ENCODE measurements at regions not wholly inside any gene's neighbourhood (a gene's known extent, or its start where the extent isn't known, plus 50 kb on each side); places are given as distances from the start of the nearest gene placed in this dataset.
"Not testable (repeated sequence)": the region's sequence is repeated elsewhere in the genome, so short reads cannot be mapped to it uniquely, and the experiment has no call there.

- intact Hi-C loops (cut with micrococcal nuclease) = no loop called here
- H3K27me3 Mint-ChIP-seq = peaks cover 3% of the 10 kb centered on the region
- peaks cover 17% of the 10 kb centered on the region for H3K9me3 Mint-ChIP-seq
- DNase-seq = no peak
- no peaks in the 10 kb centered on the region for H3K4me1 Mint-ChIP-seq
- H3K27ac Mint-ChIP-seq = no peak overlapping the region
- no peaks in the 10 kb centered on the region for H3K36me3 Mint-ChIP-seq (ENCODE audit: low read depth)
- no peak overlapping the region for H3K4me3 Mint-ChIP-seq
Observed at GRCh38 chr4:78704317-78704716, 71.8 kb upstream of the BMP2K start.

DNA sequence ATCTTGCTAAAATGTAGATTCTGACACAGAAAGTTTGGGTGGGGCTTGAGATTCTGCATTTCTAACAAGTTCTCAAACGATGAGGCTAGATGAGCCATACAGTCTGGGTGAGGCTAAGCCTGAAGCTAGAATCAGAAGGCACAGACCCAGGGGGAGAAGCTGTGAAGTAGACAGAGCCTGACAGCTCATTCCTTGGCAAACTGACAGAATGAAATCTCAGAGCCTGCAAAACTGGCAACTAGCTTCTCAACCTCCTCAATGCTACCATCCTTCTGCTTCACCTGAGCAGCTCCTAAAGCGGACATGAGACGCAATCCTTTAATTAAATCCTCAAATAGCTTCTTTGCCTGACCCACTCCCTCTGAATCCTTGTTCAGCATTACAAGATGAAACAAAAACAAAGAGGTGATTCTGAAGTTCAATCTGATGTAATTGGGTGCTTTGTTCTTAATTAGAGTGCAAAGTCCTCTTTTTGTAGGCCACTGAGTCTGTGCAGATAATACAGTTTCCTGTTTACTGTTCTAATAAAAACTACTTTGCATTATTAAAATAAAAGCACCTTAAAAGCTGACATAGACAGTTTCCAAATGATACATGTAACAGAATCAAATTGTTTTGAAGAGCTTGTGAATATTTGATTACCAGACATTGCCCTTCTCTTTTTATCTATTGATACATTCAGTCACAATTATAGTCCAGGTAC lies 71.0 kb upstream of the BMP2K start:
- H3K4me3 Mint-ChIP-seq = no peak overlapping the region
- peaks cover 17% of the 10 kb centered on the region for H3K9me3 Mint-ChIP-seq
- H3K27me3 Mint-ChIP-seq = peaks cover 3% of the 10 kb centered on the region
- no peak overlapping the region for H3K27ac Mint-ChIP-seq
- no peaks in the 10 kb centered on the region for H3K4me1 Mint-ChIP-seq
- no peak for DNase-seq
- intact Hi-C loops (cut with micrococcal nuclease) = no loop called here
- H3K36me3 Mint-ChIP-seq (ENCODE audit: low read depth) = no peaks in the 10 kb centered on the region

- H3K36me3 Mint-ChIP-seq (ENCODE audit: low read depth) = no peaks in the 10 kb centered on the region
- no peak overlapping the region for H3K27ac Mint-ChIP-seq
- peaks cover 3% of the 10 kb centered on the region for H3K27me3 Mint-ChIP-seq
- no peak for DNase-seq
- peaks cover 17% of the 10 kb centered on the region for H3K9me3 Mint-ChIP-seq
- no peaks in the 10 kb centered on the region for H3K4me1 Mint-ChIP-seq
- intact Hi-C loops (cut with micrococcal nuclease) = no loop called here
- no peak overlapping the region for H3K4me3 Mint-ChIP-seq
Observed at GRCh38 chr4:78706302-78706701, 69.8 kb upstream of the BMP2K start.

GRCh38 chr4:78707268-78707667 lies 68.9 kb upstream of the BMP2K start:
- Mint-ChIP-seq H3K27me3 (peaks cover 3% of the 10 kb centered on the region), H3K9me3 (peaks cover 15% of the 10 kb centered on the region), H3K36me3 (ENCODE audit: low read depth) (no peaks in the 10 kb centered on the region), H3K27ac (no peak overlapping the region), H3K4me1 (no peaks in the 10 kb centered on the region), H3K4me3 (no peak overlapping the region)
- intact Hi-C loops (cut with micrococcal nuclease) = no loop called here
- no peak for DNase-seq

DNA sequence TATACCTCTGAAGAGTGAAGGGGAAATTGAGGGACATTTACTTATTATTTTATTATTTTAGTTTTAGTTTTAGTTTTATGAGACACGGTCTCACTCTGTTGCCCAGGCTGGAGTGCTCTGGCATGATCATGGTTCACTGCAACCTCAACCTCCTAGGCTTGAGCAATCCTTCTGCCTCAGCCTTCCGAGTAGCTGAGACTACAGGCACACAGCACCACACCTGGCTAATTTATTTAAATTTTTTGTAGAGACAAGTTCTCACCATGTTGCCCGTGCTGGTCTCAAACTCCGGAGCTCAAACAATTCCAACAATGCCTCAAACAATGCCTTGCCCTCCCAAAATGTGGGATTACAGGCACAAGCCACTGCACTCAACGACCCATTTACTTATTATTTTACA lies 68.4 kb upstream of the BMP2K start:
- intact Hi-C loops (cut with micrococcal nuclease) = no loop called here
- Mint-ChIP-seq H3K4me1 (no peaks in the 10 kb centered on the region), H3K36me3 (ENCODE audit: low read depth) (no peaks in the 10 kb centered on the region), H3K27ac (no peak overlapping the region), H3K4me3 (no peak overlapping the region), H3K27me3 (no peaks in the 10 kb centered on the region), H3K9me3 (peaks cover 10% of the 10 kb centered on the region)
- DNase-seq = no peak

DNA sequence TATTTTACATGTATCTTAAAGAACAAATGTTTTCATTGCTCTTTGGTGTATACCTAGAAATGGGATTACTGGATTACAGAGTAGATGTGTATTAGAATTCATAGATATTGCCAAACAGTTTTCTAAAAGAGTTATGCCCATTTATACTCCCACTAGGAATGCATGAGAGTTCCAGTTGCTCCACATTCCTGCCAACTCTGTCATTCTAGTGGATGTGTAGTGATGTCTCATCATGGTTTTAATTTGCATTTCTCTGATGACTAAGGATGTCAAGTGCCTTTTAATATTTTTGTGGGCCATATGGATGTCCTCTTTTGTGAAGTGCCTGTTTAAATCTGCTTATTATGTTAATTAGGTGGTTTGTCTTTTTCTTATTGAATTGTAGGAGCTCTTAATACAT lies 65.6 kb upstream of the BMP2K start:
- Mint-ChIP-seq H3K27me3 (no peaks in the 10 kb centered on the region), H3K4me3 (no peak overlapping the region), H3K9me3 (no peaks in the 10 kb centered on the region), H3K27ac (no peak overlapping the region), H3K4me1 (no peaks in the 10 kb centered on the region), H3K36me3 (ENCODE audit: low read depth) (no peaks in the 10 kb centered on the region)
- intact Hi-C loops (cut with micrococcal nuclease) = no loop called here
- DNase-seq = no peak

GRCh38 chr4:78711676-78712075 lies 64.5 kb upstream of the BMP2K start:
- intact Hi-C loops (cut with micrococcal nuclease) = no loop called here
- Mint-ChIP-seq H3K27me3 (no peaks in the 10 kb centered on the region), H3K9me3 (no peaks in the 10 kb centered on the region), H3K27ac (no peak overlapping the region), H3K4me1 (no peaks in the 10 kb centered on the region), H3K36me3 (ENCODE audit: low read depth) (no peaks in the 10 kb centered on the region), H3K4me3 (no peak overlapping the region)
- no peak for DNase-seq

GRCh38 chr4:78714598-78714997 lies 61.6 kb upstream of the BMP2K start:
- intact Hi-C loops (cut with micrococcal nuclease); H3K27me3 Mint-ChIP-seq; H3K4me1 Mint-ChIP-seq; DNase-seq; H3K4me3 Mint-ChIP-seq; H3K9me3 Mint-ChIP-seq; H3K27ac Mint-ChIP-seq; H3K36me3 Mint-ChIP-seq (ENCODE audit: low read depth): not testable (repeated sequence)

DNA sequence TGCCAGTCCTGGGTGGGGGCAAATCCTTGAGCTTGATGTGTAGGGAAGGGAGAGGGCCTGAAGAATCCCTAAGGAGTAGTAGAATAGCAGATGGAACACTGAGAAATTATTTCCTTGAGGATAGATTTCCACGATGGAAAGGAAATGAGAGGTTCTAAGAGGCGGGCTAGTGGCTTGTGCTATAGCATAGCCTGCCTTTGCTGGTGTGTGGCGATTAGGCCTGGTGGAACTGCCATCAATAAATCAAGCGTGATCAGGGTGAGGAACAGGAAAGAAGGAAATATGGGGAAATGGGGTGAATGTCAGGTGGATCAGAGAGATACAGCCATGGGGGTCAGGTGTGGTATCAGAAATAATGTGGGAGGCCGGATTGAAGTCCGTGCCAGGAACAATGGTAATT lies 60.8 kb upstream of the BMP2K start:
- intact Hi-C loops (cut with micrococcal nuclease); H3K27ac Mint-ChIP-seq; H3K36me3 Mint-ChIP-seq (ENCODE audit: low read depth): not testable (repeated sequence)

DNA sequence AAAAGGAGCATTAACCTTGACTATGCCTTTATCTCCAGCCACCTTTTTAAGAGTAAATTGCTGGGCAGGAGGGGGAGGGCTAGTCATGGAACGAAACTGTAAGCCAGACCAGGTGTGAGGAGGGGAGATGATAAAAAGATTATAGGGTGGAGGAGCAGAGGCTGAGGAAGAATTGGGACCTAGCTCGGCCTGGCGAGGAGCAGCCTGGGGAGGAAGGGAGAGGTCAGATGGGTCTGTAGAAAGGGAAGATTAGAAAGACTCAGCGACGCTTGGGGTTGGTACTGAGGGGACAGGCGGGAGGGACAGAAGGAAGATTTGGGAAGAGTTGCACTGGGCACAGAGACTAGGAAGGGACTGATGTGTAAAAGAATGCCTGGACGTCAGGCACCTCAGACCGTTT lies 58.4 kb upstream of the BMP2K start:
- H3K9me3 Mint-ChIP-seq; H3K36me3 Mint-ChIP-seq (ENCODE audit: low read depth); H3K27ac Mint-ChIP-seq; DNase-seq; intact Hi-C loops (cut with micrococcal nuclease); H3K27me3 Mint-ChIP-seq; H3K4me3 Mint-ChIP-seq: not testable (repeated sequence)
- peaks cover 14% of the 10 kb centered on the region for H3K4me1 Mint-ChIP-seq

More for the DNA sequence above, 60.8 kb upstream of the BMP2K start:
- DNase-seq, H3K27me3 Mint-ChIP-seq, H3K4me3 Mint-ChIP-seq, H3K4me1 Mint-ChIP-seq, H3K9me3 Mint-ChIP-seq: not testable (repeated sequence)

GRCh38 chr4:78720204-78720603 lies 55.9 kb upstream of the BMP2K start:
- Mint-ChIP-seq H3K4me3 (no peak overlapping the region), H3K4me1 (peaks cover 14% of the 10 kb centered on the region)
- intact Hi-C loops (cut with micrococcal nuclease) = no loop called here

GRCh38 chr4:78720994-78721677 lies 55.0 kb upstream of the BMP2K start:
- peak; percentile 78 for DNase-seq
- Mint-ChIP-seq H3K36me3 (ENCODE audit: low read depth) (no peaks in the 10 kb centered on the region), H3K9me3 (no peaks in the 10 kb centered on the region), H3K27me3 (peaks cover 2% of the 10 kb centered on the region), H3K27ac (peak overlapping the region; percentile 49), H3K4me3 (peak overlapping the region; percentile 65), H3K4me1 (peaks cover 14% of the 10 kb centered on the region)
- intact Hi-C loops (cut with micrococcal nuclease) = no loop called here

More at GRCh38 chr4:78720204-78720603, 55.9 kb upstream of the BMP2K start:
- H3K9me3 Mint-ChIP-seq = no peaks in the 10 kb centered on the region
- no peaks in the 10 kb centered on the region for H3K36me3 Mint-ChIP-seq (ENCODE audit: low read depth)
- H3K27ac Mint-ChIP-seq = no peak overlapping the region
- no peak for DNase-seq
- H3K27me3 Mint-ChIP-seq = peaks cover 2% of the 10 kb centered on the region

GRCh38 chr4:78721747-78722146 lies 54.4 kb upstream of the BMP2K start:
- Mint-ChIP-seq H3K4me3 (no peak overlapping the region), H3K9me3 (no peaks in the 10 kb centered on the region), H3K4me1 (peaks cover 14% of the 10 kb centered on the region), H3K27ac (no peak overlapping the region), H3K36me3 (ENCODE audit: low read depth) (no peaks in the 10 kb centered on the region), H3K27me3 (peaks cover 2% of the 10 kb centered on the region)
- intact Hi-C loops (cut with micrococcal nuclease) = no loop called here
- no peak for DNase-seq

GRCh38 chr4:78722320-78722719 lies 53.8 kb upstream of the BMP2K start:
- DNase-seq = no peak
- intact Hi-C loops (cut with micrococcal nuclease) = no loop called here
- H3K27me3 Mint-ChIP-seq = peaks cover 2% of the 10 kb centered on the region
- H3K9me3 Mint-ChIP-seq = no peaks in the 10 kb centered on the region
- peaks cover 14% of the 10 kb centered on the region for H3K4me1 Mint-ChIP-seq
- no peaks in the 10 kb centered on the region for H3K36me3 Mint-ChIP-seq (ENCODE audit: low read depth)
- H3K27ac Mint-ChIP-seq = no peak overlapping the region
- H3K4me3 Mint-ChIP-seq = no peak overlapping the region

GRCh38 chr4:78722878-78723277 lies 53.3 kb upstream of the BMP2K start:
- Mint-ChIP-seq H3K36me3 (ENCODE audit: low read depth) (no peaks in the 10 kb centered on the region), H3K9me3 (no peaks in the 10 kb centered on the region), H3K4me1 (peaks cover 14% of the 10 kb centered on the region), H3K27ac (no peak overlapping the region), H3K4me3 (no peak overlapping the region), H3K27me3 (peaks cover 2% of the 10 kb centered on the region)
- intact Hi-C loops (cut with micrococcal nuclease) = no loop called here
- no peak for DNase-seq

Data from activated CD4-positive, alpha-beta T cell treated with anti-CD3 and anti-CD28 coated beads, Interleukin-2, amount 10 ng/mL, durations not matched to agents 24 days and 14 days (primary cell).